ENCODE measurements at regions not wholly inside any gene's neighbourhood (a gene's known extent, or its start where the extent isn't known, plus 50 kb on each side); places are given as distances from the start of the nearest gene placed in this dataset.

DNA sequence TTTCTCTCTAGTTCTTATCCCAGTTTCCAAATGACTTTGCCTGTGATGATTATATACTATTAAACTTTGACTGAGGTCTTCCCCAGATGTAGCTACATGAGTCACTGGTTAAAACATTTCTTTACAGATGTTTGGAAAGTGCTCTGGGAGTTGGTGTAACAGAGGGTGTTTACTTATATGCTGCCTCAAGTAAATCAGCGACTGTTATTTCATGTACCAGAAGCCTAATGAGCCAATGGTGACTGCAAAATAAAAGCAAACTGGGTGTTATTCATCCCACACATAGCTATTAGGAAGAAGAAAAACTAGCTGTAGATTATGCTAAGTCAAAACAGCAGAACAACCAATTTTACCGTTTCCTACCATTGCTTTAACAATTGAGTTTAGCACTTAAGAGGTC, 929.7 kb upstream of the SEMA6A start:
- no peaks in the 10 kb centered on the region for H3K9me3 ChIP-seq (ENCODE audit: control insufficient read depth, low read depth, low read length)
- dilution Hi-C loops (cut with MboI; ENCODE audit: extremely low pct_ligation_motif_present, low sequenced_read_pairs): no loop called here
- H3K4me1 ChIP-seq (ENCODE audit: control insufficient read depth, extremely low read depth, insufficient read depth, low read length): no peaks in the 10 kb centered on the region
- no peak overlapping the region for H3K4me2 ChIP-seq (ENCODE audit: control insufficient read depth, extremely low read depth, insufficient read depth, low read depth, low read length)
- FAIRE-seq (no peak), DNase-seq (ENCODE audit: low read depth, low spot score) (no peak)
- H3K9me1 ChIP-seq (ENCODE audit: control insufficient read depth, extremely low read depth, insufficient read depth, low read length): no peaks in the 10 kb centered on the region
- H3K79me2 ChIP-seq (ENCODE audit: control insufficient read depth, insufficient read depth, low read length): no peaks in the 10 kb centered on the region
- no peak overlapping the region for H3K4me3 ChIP-seq (ENCODE audit: control insufficient read depth in 2 of 3, extremely low read depth in 1 of 3, insufficient read depth in 2 of 3, low read depth in 1 of 3, low read length in 3 of 3)
- no peak overlapping the region for H3K27ac ChIP-seq (ENCODE audit: control insufficient read depth, insufficient read depth, low read length)
- no peaks in the 10 kb centered on the region for H4K20me1 ChIP-seq (ENCODE audit: control insufficient read depth, extremely low read depth, insufficient read depth, low read length)
- H2AFZ ChIP-seq (ENCODE audit: control insufficient read depth, low read length): no peak overlapping the region
- TF ChIP-seq EZH2 (IDR thresholded peaks at IDR 0.05; ENCODE audit: low read length): no peak
- TF ChIP-seq, protein P1, sequence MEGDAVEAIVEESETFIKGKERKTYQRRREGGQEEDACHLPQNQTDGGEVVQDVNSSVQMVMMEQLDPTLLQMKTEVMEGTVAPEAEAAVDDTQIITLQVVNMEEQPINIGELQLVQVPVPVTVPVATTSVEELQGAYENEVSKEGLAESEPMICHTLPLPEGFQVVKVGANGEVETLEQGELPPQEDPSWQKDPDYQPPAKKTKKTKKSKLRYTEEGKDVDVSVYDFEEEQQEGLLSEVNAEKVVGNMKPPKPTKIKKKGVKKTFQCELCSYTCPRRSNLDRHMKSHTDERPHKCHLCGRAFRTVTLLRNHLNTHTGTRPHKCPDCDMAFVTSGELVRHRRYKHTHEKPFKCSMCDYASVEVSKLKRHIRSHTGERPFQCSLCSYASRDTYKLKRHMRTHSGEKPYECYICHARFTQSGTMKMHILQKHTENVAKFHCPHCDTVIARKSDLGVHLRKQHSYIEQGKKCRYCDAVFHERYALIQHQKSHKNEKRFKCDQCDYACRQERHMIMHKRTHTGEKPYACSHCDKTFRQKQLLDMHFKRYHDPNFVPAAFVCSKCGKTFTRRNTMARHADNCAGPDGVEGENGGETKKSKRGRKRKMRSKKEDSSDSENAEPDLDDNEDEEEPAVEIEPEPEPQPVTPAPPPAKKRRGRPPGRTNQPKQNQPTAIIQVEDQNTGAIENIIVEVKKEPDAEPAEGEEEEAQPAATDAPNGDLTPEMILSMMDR (optimal IDR thresholded peaks at IDR 0.05 in 1 of 3, IDR thresholded peaks at IDR 0.05 in 1 of 3, conservative IDR thresholded peaks at IDR 0.05 in 1 of 3; ENCODE audit: extremely low read depth in 1 of 3, insufficient read depth in 2 of 3, low read length in 3 of 3): no peak
- no peaks in the 10 kb centered on the region for H3K27me3 ChIP-seq (ENCODE audit: control insufficient read depth, extremely low read depth, insufficient read depth, low read length)
- H3K9ac ChIP-seq (ENCODE audit: control insufficient read depth, extremely low read depth, insufficient read depth, low read length): no peak overlapping the region
- no peaks in the 10 kb centered on the region for H3K36me3 ChIP-seq (ENCODE audit: control insufficient read depth in 2 of 2, extremely low read depth in 1 of 2, insufficient read depth in 2 of 2, low read length in 2 of 2)

DNA sequence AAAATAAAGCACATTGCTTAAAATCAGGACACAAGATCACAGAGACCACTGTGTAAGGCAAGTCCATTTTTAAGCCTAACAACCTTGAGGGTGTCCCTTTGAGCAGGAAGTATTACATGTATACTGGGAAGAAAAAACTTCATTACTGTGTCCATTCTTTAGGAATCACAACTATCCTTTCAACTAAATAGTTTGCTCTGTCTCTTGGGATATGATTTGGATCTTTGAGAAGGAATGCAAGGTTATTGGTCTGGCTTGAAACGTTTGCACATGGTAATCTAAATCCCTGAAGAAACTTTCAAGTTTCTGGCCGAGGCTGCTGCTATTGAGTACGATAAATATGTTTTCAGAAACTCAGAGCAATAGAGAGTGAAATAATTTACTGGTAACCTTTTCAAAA, 923.0 kb upstream of the SEMA6A start:
- no peak overlapping the region for H3K4me3 ChIP-seq (ENCODE audit: control insufficient read depth in 2 of 3, extremely low read depth in 1 of 3, insufficient read depth in 2 of 3, low read depth in 1 of 3, low read length in 3 of 3)
- no peaks in the 10 kb centered on the region for H3K27me3 ChIP-seq (ENCODE audit: control insufficient read depth, extremely low read depth, insufficient read depth, low read length)
- H3K9me3 ChIP-seq (ENCODE audit: control insufficient read depth, low read depth, low read length): no peaks in the 10 kb centered on the region
- H2AFZ ChIP-seq (ENCODE audit: control insufficient read depth, low read length): no peak overlapping the region
- no peak overlapping the region for H3K9ac ChIP-seq (ENCODE audit: control insufficient read depth, extremely low read depth, insufficient read depth, low read length)
- DNase-seq (ENCODE audit: low read depth, low spot score): no peak
- H3K79me2 ChIP-seq (ENCODE audit: control insufficient read depth, insufficient read depth, low read length): no peaks in the 10 kb centered on the region
- dilution Hi-C loops (cut with MboI; ENCODE audit: extremely low pct_ligation_motif_present, low sequenced_read_pairs): no loop called here
- FAIRE-seq: no peak
- H3K4me2 ChIP-seq (ENCODE audit: control insufficient read depth, extremely low read depth, insufficient read depth, low read depth, low read length): no peak overlapping the region
- H3K9me1 ChIP-seq (ENCODE audit: control insufficient read depth, extremely low read depth, insufficient read depth, low read length): no peaks in the 10 kb centered on the region
- TF ChIP-seq EZH2 (IDR thresholded peaks at IDR 0.05; ENCODE audit: low read length): no peak
- TF ChIP-seq, protein P1 (optimal IDR thresholded peaks at IDR 0.05 in 1 of 3, IDR thresholded peaks at IDR 0.05 in 1 of 3, conservative IDR thresholded peaks at IDR 0.05 in 1 of 3; ENCODE audit: extremely low read depth in 1 of 3, insufficient read depth in 2 of 3, low read length in 3 of 3): no peak
- H3K4me1 ChIP-seq (ENCODE audit: control insufficient read depth, extremely low read depth, insufficient read depth, low read length): no peaks in the 10 kb centered on the region
- no peaks in the 10 kb centered on the region for H4K20me1 ChIP-seq (ENCODE audit: control insufficient read depth, extremely low read depth, insufficient read depth, low read length)
- no peaks in the 10 kb centered on the region for H3K36me3 ChIP-seq (ENCODE audit: control insufficient read depth in 2 of 2, extremely low read depth in 1 of 2, insufficient read depth in 2 of 2, low read length in 2 of 2)
- H3K27ac ChIP-seq (ENCODE audit: control insufficient read depth, insufficient read depth, low read length): no peak overlapping the region

Data from keratinocyte (primary cell).